KMS-11 (cell line): ENCODE measurements at regions not wholly inside any gene's neighbourhood (a gene's known extent, or its start where the extent isn't known, plus 50 kb on each side); places are given as distances from the start of the nearest gene placed in this dataset.
A peak's percentile ranks its signal among the peaks of the same experiment; 100 is the strongest.

Source experiments
- H2AFZ ChIP-seq: fragments of 200-600 bp; sonication (generic); 2 replicates; pipeline ENCODE4 v1.6.1; 2016; ENCODE audit warnings: antibody characterized with exemption, mixed run types, low read depth
- H3K27ac ChIP-seq: fragments of 200-600 bp; sonication (generic); 2 replicates; pipeline ENCODE4 v1.6.1; 2016; ENCODE audit warnings: mild to moderate bottlenecking, mixed run types
- H3K27me3 ChIP-seq: fragments of 200-600 bp; sonication (generic); 2 replicates; pipeline ENCODE4 v1.6.1; 2017; ENCODE audit warnings: mild to moderate bottlenecking, low read depth, mixed run types, moderate library complexity; ENCODE audit not compliant: insufficient read depth
- H3K36me3 ChIP-seq: fragments of 200-600 bp; sonication (generic); 2 replicates; pipeline ENCODE4 v1.6.1; 2017; ENCODE audit warnings: mild to moderate bottlenecking, mixed run types; ENCODE audit not compliant: insufficient read depth
- H3K4me1 ChIP-seq: fragments of 200-600 bp; sonication (generic); 2 replicates; pipeline ENCODE4 v1.6.1; 2016; ENCODE audit warnings: mild to moderate bottlenecking, low read depth, mixed run types; ENCODE audit not compliant: poor library complexity, severe bottlenecking
- H3K4me2 ChIP-seq: fragments of 200-600 bp; sonication (generic); 2 replicates; pipeline ENCODE4 v1.7.0; 2016; ENCODE audit warnings: mild to moderate bottlenecking, mixed run types
- H3K4me3 ChIP-seq: fragments of 200-600 bp; sonication (generic); IDR thresholded peaks from 2 replicates; pipeline ENCODE4 v1.6.1; 2017; ENCODE audit warnings: low read depth, low read length, mixed read lengths; ENCODE audit not compliant: insufficient read depth
- H3K79me2 ChIP-seq: fragments of 200-600 bp; sonication (generic); 2 replicates; pipeline ENCODE4 v1.6.1; 2016; ENCODE audit warnings: low read depth, mixed run types; ENCODE audit not compliant: insufficient read depth
- H3K9ac ChIP-seq: fragments of 200-600 bp; sonication (generic); 2 replicates; pipeline ENCODE4 v1.6.1; 2016; ENCODE audit warnings: mild to moderate bottlenecking, mixed run types
- H4K20me1 ChIP-seq: fragments of 200-600 bp; sonication (generic); 2 replicates; pipeline ENCODE4 v1.6.1; 2016; ENCODE audit warnings: mild to moderate bottlenecking, mixed run types; ENCODE audit not compliant: insufficient read depth
- CTCF ChIP-seq: fragments of 200-600 bp; sonication (generic); conservative IDR thresholded peaks from 2 replicates; pipeline ENCODE4 v1.6.1; 2017; ENCODE audit warnings: low read depth, mild to moderate bottlenecking, antibody characterized with exemption, low read length, moderate library complexity, mixed read lengths

- H3K27me3 ChIP-seq = no peaks in the 10 kb centered on the region
- H4K20me1 ChIP-seq = no peaks in the 10 kb centered on the region
- H3K4me3 ChIP-seq = no peak overlapping the region
- H3K79me2 ChIP-seq = no peaks in the 10 kb centered on the region
- H3K36me3 ChIP-seq = no peaks in the 10 kb centered on the region
- no peak overlapping the region for H3K9ac ChIP-seq
- TF ChIP-seq CTCF = no peak
- no peak overlapping the region for H3K4me2 ChIP-seq
- no peak overlapping the region for H2AFZ ChIP-seq
- no peak overlapping the region for H3K27ac ChIP-seq
- H3K4me1 ChIP-seq = no peaks in the 10 kb centered on the region
Observed at GRCh38 chr21:43328958-43329691, 97.8 kb downstream of the SIK1 start.

- no peaks in the 10 kb centered on the region for H4K20me1 ChIP-seq
- peak overlapping the region; percentile 10; the same call in 1 of the 2 replicates for H3K27ac ChIP-seq
- no peak overlapping the region for H3K4me2 ChIP-seq
- no peaks in the 10 kb centered on the region for H3K4me1 ChIP-seq
- no peak overlapping the region for H3K9ac ChIP-seq
- TF ChIP-seq CTCF = no peak
- no peaks in the 10 kb centered on the region for H3K79me2 ChIP-seq
- H2AFZ ChIP-seq = no peak overlapping the region
- H3K27me3 ChIP-seq = no peaks in the 10 kb centered on the region
- H3K4me3 ChIP-seq = no peak overlapping the region
- H3K36me3 ChIP-seq = no peaks in the 10 kb centered on the region
Observed at GRCh38 chr21:43328185-43328957, 98.6 kb downstream of the SIK1 start.

- Histone ChIP-seq H3K27ac (no peak overlapping the region), H3K27me3 (no peaks in the 10 kb centered on the region)
Observed at GRCh38 chr21:43325968-43326715, 100.8 kb downstream of the SIK1 start.

More at GRCh38 chr21:43325968-43326715, 100.8 kb downstream of the SIK1 start:
- Histone ChIP-seq H3K79me2 (no peaks in the 10 kb centered on the region), H3K4me2 (no peak overlapping the region), H3K36me3 (no peaks in the 10 kb centered on the region), H3K4me3 (no peak overlapping the region), H4K20me1 (no peaks in the 10 kb centered on the region), H2AFZ (no peak overlapping the region), H3K4me1 (no peaks in the 10 kb centered on the region), H3K9ac (no peak overlapping the region)
- no peak for TF ChIP-seq CTCF
